HL-60 (cell line): ENCODE measurements at regions not wholly inside any gene's neighbourhood (a gene's known extent, or its start where the extent isn't known, plus 50 kb on each side); places are given as distances from the start of the nearest gene placed in this dataset.

Experiments used
- GABPA ChIP-seq: IDR thresholded peaks from 2 replicates; pipeline ENCODE4 v1.6.1; 2012; ENCODE audit warnings: low read depth
- POLR2AphosphoS5 ChIP-seq: IDR thresholded peaks from 2 replicates; pipeline ENCODE4 v1.6.1; 2012; ENCODE audit warnings: low read depth
- TF ChIP-seq, protein P1 (sequence below): IDR thresholded peaks from 2 replicates; pipeline ENCODE4 v1.6.1; 2012; ENCODE audit warnings: low read depth; ENCODE audit not compliant: insufficient replicate concordance
- TF ChIP-seq, protein P2 (sequence below): IDR thresholded peaks from one replicate; pipeline ENCODE4 v1.5.1; 2011; ENCODE audit warnings: low read length, control low read depth, inconsistent platforms; ENCODE audit not compliant: insufficient read depth

DNA sequence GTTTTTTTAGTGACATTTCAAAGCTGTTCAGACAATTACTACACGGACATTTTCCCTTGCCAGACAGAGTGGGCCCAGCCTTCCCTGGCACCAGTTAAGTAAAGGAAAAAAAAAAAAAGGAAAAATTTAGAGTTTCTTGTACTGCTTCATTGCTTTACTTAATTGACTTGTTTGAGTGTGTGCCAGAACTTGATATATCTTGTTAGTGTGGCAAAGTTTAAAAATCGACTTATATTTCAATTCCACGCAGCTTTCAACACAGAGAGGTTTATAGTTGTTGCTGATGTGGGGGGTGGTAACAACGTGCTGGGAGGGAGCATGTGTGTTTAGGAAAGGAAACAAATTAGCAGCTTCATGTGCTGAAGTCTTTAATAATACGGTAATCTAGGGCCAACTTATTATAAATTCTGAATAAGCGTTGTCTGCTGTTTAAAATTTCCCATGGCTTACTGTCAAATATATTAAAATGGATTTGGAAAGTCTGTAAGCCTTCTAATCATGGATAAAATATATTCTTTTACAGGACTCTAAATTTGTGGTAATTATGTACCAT lies 1104.6 kb downstream of the SORCS3 start:
- TF ChIP-seq, protein P1, sequence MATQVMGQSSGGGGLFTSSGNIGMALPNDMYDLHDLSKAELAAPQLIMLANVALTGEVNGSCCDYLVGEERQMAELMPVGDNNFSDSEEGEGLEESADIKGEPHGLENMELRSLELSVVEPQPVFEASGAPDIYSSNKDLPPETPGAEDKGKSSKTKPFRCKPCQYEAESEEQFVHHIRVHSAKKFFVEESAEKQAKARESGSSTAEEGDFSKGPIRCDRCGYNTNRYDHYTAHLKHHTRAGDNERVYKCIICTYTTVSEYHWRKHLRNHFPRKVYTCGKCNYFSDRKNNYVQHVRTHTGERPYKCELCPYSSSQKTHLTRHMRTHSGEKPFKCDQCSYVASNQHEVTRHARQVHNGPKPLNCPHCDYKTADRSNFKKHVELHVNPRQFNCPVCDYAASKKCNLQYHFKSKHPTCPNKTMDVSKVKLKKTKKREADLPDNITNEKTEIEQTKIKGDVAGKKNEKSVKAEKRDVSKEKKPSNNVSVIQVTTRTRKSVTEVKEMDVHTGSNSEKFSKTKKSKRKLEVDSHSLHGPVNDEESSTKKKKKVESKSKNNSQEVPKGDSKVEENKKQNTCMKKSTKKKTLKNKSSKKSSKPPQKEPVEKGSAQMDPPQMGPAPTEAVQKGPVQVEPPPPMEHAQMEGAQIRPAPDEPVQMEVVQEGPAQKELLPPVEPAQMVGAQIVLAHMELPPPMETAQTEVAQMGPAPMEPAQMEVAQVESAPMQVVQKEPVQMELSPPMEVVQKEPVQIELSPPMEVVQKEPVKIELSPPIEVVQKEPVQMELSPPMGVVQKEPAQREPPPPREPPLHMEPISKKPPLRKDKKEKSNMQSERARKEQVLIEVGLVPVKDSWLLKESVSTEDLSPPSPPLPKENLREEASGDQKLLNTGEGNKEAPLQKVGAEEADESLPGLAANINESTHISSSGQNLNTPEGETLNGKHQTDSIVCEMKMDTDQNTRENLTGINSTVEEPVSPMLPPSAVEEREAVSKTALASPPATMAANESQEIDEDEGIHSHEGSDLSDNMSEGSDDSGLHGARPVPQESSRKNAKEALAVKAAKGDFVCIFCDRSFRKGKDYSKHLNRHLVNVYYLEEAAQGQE, result no peak
- TF ChIP-seq, protein P2, sequence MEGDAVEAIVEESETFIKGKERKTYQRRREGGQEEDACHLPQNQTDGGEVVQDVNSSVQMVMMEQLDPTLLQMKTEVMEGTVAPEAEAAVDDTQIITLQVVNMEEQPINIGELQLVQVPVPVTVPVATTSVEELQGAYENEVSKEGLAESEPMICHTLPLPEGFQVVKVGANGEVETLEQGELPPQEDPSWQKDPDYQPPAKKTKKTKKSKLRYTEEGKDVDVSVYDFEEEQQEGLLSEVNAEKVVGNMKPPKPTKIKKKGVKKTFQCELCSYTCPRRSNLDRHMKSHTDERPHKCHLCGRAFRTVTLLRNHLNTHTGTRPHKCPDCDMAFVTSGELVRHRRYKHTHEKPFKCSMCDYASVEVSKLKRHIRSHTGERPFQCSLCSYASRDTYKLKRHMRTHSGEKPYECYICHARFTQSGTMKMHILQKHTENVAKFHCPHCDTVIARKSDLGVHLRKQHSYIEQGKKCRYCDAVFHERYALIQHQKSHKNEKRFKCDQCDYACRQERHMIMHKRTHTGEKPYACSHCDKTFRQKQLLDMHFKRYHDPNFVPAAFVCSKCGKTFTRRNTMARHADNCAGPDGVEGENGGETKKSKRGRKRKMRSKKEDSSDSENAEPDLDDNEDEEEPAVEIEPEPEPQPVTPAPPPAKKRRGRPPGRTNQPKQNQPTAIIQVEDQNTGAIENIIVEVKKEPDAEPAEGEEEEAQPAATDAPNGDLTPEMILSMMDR, result no peak
- TF ChIP-seq POLR2AphosphoS5, result no peak
- no peak for TF ChIP-seq GABPA
